ENCODE measurements at regions not wholly inside any gene's neighbourhood (a gene's known extent, or its start where the extent isn't known, plus 50 kb on each side); places are given as distances from the start of the nearest gene placed in this dataset.

GRCh38 chr2:4291430-4291829 lies 588.1 kb downstream of the DCDC2C start:
- Histone ChIP-seq H3K4me1 (ENCODE audit: control insufficient read depth, insufficient read depth, low read length) (no peaks in the 10 kb centered on the region), H3K27me3 (ENCODE audit: control insufficient read depth, insufficient read depth, low read length) (no peaks in the 10 kb centered on the region), H3K27ac (ENCODE audit: low read depth, low read length) (no peak overlapping the region), H3K9me3 (ENCODE audit: control insufficient read depth, insufficient read depth, low read length) (no peaks in the 10 kb centered on the region), H3K36me3 (ENCODE audit: control insufficient read depth, insufficient read depth, low read length) (no peaks in the 10 kb centered on the region), H3K4me3 (ENCODE audit: low read depth, low read length) (no peak overlapping the region)
- WGBS (ENCODE audit: insufficient coverage): 80% methylated on average over 1 of the region's 4 CpGs
- no peak for DNase-seq (ENCODE audit: low read depth in 4 of 6, low spot score in 6 of 6)

- H3K4me3 ChIP-seq (ENCODE audit: low read depth, low read length): no peak overlapping the region
- no peaks in the 10 kb centered on the region for H3K27me3 ChIP-seq (ENCODE audit: control insufficient read depth, insufficient read depth, low read length)
Measured at GRCh38 chr2:4295680-4296079, 592.3 kb downstream of the DCDC2C start.

GRCh38 chr2:4300616-4301015 lies 597.2 kb downstream of the DCDC2C start:
- no peak for DNase-seq (ENCODE audit: low read depth in 4 of 6, low spot score in 6 of 6)
- H3K4me1 ChIP-seq (ENCODE audit: control insufficient read depth, insufficient read depth, low read length): no peaks in the 10 kb centered on the region
- no peak overlapping the region for H3K27ac ChIP-seq (ENCODE audit: low read depth, low read length)
- no peak overlapping the region for H3K4me3 ChIP-seq (ENCODE audit: low read depth, low read length)
- no peaks in the 10 kb centered on the region for H3K9me3 ChIP-seq (ENCODE audit: control insufficient read depth, insufficient read depth, low read length)
- no peaks in the 10 kb centered on the region for H3K27me3 ChIP-seq (ENCODE audit: control insufficient read depth, insufficient read depth, low read length)
- no peaks in the 10 kb centered on the region for H3K36me3 ChIP-seq (ENCODE audit: control insufficient read depth, insufficient read depth, low read length)
- WGBS (ENCODE audit: insufficient coverage): 71% methylated on average over 1 of the region's 3 CpGs

More at GRCh38 chr2:4295680-4296079, 592.3 kb downstream of the DCDC2C start:
- Histone ChIP-seq H3K4me1 (ENCODE audit: control insufficient read depth, insufficient read depth, low read length) (no peaks in the 10 kb centered on the region), H3K27ac (ENCODE audit: low read depth, low read length) (no peak overlapping the region), H3K9me3 (ENCODE audit: control insufficient read depth, insufficient read depth, low read length) (no peaks in the 10 kb centered on the region), H3K36me3 (ENCODE audit: control insufficient read depth, insufficient read depth, low read length) (no peaks in the 10 kb centered on the region)
- no peak for DNase-seq (ENCODE audit: low read depth in 4 of 6, low spot score in 6 of 6)

- H3K4me1 ChIP-seq (ENCODE audit: control insufficient read depth, insufficient read depth, low read length): no peaks in the 10 kb centered on the region
- 80% methylated on average over 1 of the region's 3 CpGs for WGBS (ENCODE audit: insufficient coverage)
- H3K9me3 ChIP-seq (ENCODE audit: control insufficient read depth, insufficient read depth, low read length): no peaks in the 10 kb centered on the region
- no peak overlapping the region for H3K4me3 ChIP-seq (ENCODE audit: low read depth, low read length)
- no peak overlapping the region for H3K27ac ChIP-seq (ENCODE audit: low read depth, low read length)
- H3K27me3 ChIP-seq (ENCODE audit: control insufficient read depth, insufficient read depth, low read length): no peaks in the 10 kb centered on the region
- no peak for DNase-seq (ENCODE audit: low read depth in 4 of 6, low spot score in 6 of 6)
- H3K36me3 ChIP-seq (ENCODE audit: control insufficient read depth, insufficient read depth, low read length): no peaks in the 10 kb centered on the region
Measured at GRCh38 chr2:4324531-4324930, 621.2 kb downstream of the DCDC2C start.

- no peak overlapping the region for H3K27ac ChIP-seq (ENCODE audit: low read depth, low read length)
- no peaks in the 10 kb centered on the region for H3K9me3 ChIP-seq (ENCODE audit: control insufficient read depth, insufficient read depth, low read length)
- DNase-seq (ENCODE audit: low read depth in 4 of 6, low spot score in 6 of 6): peak in 1 of 6 donors; percentile 65
- H3K27me3 ChIP-seq (ENCODE audit: control insufficient read depth, insufficient read depth, low read length): no peaks in the 10 kb centered on the region
- no peaks in the 10 kb centered on the region for H3K36me3 ChIP-seq (ENCODE audit: control insufficient read depth, insufficient read depth, low read length)
- no peak overlapping the region for H3K4me3 ChIP-seq (ENCODE audit: low read depth, low read length)
- no peaks in the 10 kb centered on the region for H3K4me1 ChIP-seq (ENCODE audit: control insufficient read depth, insufficient read depth, low read length)
- WGBS (ENCODE audit: insufficient coverage): no CpG with 5 or more reads among the region's 4 CpGs
Measured at GRCh38 chr2:4336864-4337263, 633.5 kb downstream of the DCDC2C start.

GRCh38 chr2:4338345-4338744 lies 635.0 kb downstream of the DCDC2C start:
- no peak overlapping the region for H3K4me3 ChIP-seq (ENCODE audit: low read depth, low read length)
- H3K36me3 ChIP-seq (ENCODE audit: control insufficient read depth, insufficient read depth, low read length): no peaks in the 10 kb centered on the region
- no peaks in the 10 kb centered on the region for H3K4me1 ChIP-seq (ENCODE audit: control insufficient read depth, insufficient read depth, low read length)
- no peaks in the 10 kb centered on the region for H3K27me3 ChIP-seq (ENCODE audit: control insufficient read depth, insufficient read depth, low read length)
- no peak overlapping the region for H3K27ac ChIP-seq (ENCODE audit: low read depth, low read length)
- H3K9me3 ChIP-seq (ENCODE audit: control insufficient read depth, insufficient read depth, low read length): no peaks in the 10 kb centered on the region
- no peak for DNase-seq (ENCODE audit: low read depth in 4 of 6, low spot score in 6 of 6)

- H3K27me3 ChIP-seq (ENCODE audit: control insufficient read depth, insufficient read depth, low read length): no peaks in the 10 kb centered on the region
- no peaks in the 10 kb centered on the region for H3K4me1 ChIP-seq (ENCODE audit: control insufficient read depth, insufficient read depth, low read length)
- H3K36me3 ChIP-seq (ENCODE audit: control insufficient read depth, insufficient read depth, low read length): no peaks in the 10 kb centered on the region
- H3K9me3 ChIP-seq (ENCODE audit: control insufficient read depth, insufficient read depth, low read length): peaks cover 2% of the 10 kb centered on the region
- WGBS (ENCODE audit: insufficient coverage): 80% methylated on average over 1 of the region's 1 CpG
- no peak overlapping the region for H3K4me3 ChIP-seq (ENCODE audit: low read depth, low read length)
- DNase-seq (ENCODE audit: low read depth in 4 of 6, low spot score in 6 of 6): no peak
- H3K27ac ChIP-seq (ENCODE audit: low read depth, low read length): no peak overlapping the region
Measured at GRCh38 chr2:4340536-4340935, 637.2 kb downstream of the DCDC2C start.

GRCh38 chr2:4346628-4347027 lies 643.3 kb downstream of the DCDC2C start:
- WGBS (ENCODE audit: insufficient coverage): no CpG with 5 or more reads among the region's 1 CpG
- DNase-seq (ENCODE audit: low read depth in 4 of 6, low spot score in 6 of 6): no peak
- H3K27ac ChIP-seq (ENCODE audit: low read depth, low read length): no peak overlapping the region
- H3K4me3 ChIP-seq (ENCODE audit: low read depth, low read length): no peak overlapping the region
- H3K36me3 ChIP-seq (ENCODE audit: control insufficient read depth, insufficient read depth, low read length): no peaks in the 10 kb centered on the region
- H3K4me1 ChIP-seq (ENCODE audit: control insufficient read depth, insufficient read depth, low read length): no peaks in the 10 kb centered on the region
- peaks cover 2% of the 10 kb centered on the region for H3K9me3 ChIP-seq (ENCODE audit: control insufficient read depth, insufficient read depth, low read length)
- no peaks in the 10 kb centered on the region for H3K27me3 ChIP-seq (ENCODE audit: control insufficient read depth, insufficient read depth, low read length)

GRCh38 chr2:4353668-4354067 lies 650.3 kb downstream of the DCDC2C start:
- WGBS (ENCODE audit: insufficient coverage): no CpG with 5 or more reads among the region's 4 CpGs
- Histone ChIP-seq H3K9me3 (ENCODE audit: control insufficient read depth, insufficient read depth, low read length) (no peaks in the 10 kb centered on the region), H3K36me3 (ENCODE audit: control insufficient read depth, insufficient read depth, low read length) (no peaks in the 10 kb centered on the region), H3K27me3 (ENCODE audit: control insufficient read depth, insufficient read depth, low read length) (no peaks in the 10 kb centered on the region), H3K4me3 (ENCODE audit: low read depth, low read length) (no peak overlapping the region), H3K4me1 (ENCODE audit: control insufficient read depth, insufficient read depth, low read length) (no peaks in the 10 kb centered on the region), H3K27ac (ENCODE audit: low read depth, low read length) (no peak overlapping the region)
- no peak for DNase-seq (ENCODE audit: low read depth in 4 of 6, low spot score in 6 of 6)

GRCh38 chr2:4354164-4354563 lies 650.8 kb downstream of the DCDC2C start:
- no peak for DNase-seq (ENCODE audit: low read depth in 4 of 6, low spot score in 6 of 6)
- H3K4me1 ChIP-seq (ENCODE audit: control insufficient read depth, insufficient read depth, low read length): no peaks in the 10 kb centered on the region
- no peaks in the 10 kb centered on the region for H3K27me3 ChIP-seq (ENCODE audit: control insufficient read depth, insufficient read depth, low read length)
- WGBS (ENCODE audit: insufficient coverage): no CpG with 5 or more reads among the region's 1 CpG
- no peak overlapping the region for H3K4me3 ChIP-seq (ENCODE audit: low read depth, low read length)
- no peak overlapping the region for H3K27ac ChIP-seq (ENCODE audit: low read depth, low read length)
- H3K9me3 ChIP-seq (ENCODE audit: control insufficient read depth, insufficient read depth, low read length): no peaks in the 10 kb centered on the region
- H3K36me3 ChIP-seq (ENCODE audit: control insufficient read depth, insufficient read depth, low read length): no peaks in the 10 kb centered on the region
